Spinal cord (tissue), 9 donors: ENCODE measurements at regions not wholly inside any gene's neighbourhood (a gene's known extent, or its start where the extent isn't known, plus 50 kb on each side); places are given as distances from the start of the nearest gene placed in this dataset.
"Not testable (repeated sequence)": the region's sequence is repeated elsewhere in the genome, so short reads cannot be mapped to it uniquely, and the experiment has no call there.

ENCODE experiments used
- DNase-seq, 6 donors: peaks; one replicate each; pipeline versions ENCODE4 v3.0.0 to v3.0.0-alpha.2; 2013 to 2015; ENCODE audit warnings: low spot score in 6 of 6, low read depth in 4 of 6
- H3K27ac ChIP-seq: one replicate; pipeline ENCODE4 v1.5.1; 2013; ENCODE audit warnings: low read depth, low read length, control low read depth
- H3K27me3 ChIP-seq: one replicate; pipeline ENCODE4 v1.6.1; 2013; ENCODE audit warnings: low read length; ENCODE audit not compliant: control insufficient read depth, insufficient read depth
- H3K36me3 ChIP-seq: one replicate; pipeline ENCODE4 v1.6.1; 2013; ENCODE audit warnings: low read length; ENCODE audit not compliant: control insufficient read depth, insufficient read depth
- H3K4me1 ChIP-seq: one replicate; pipeline ENCODE4 v1.6.1; 2013; ENCODE audit warnings: low read length; ENCODE audit not compliant: control insufficient read depth, insufficient read depth
- H3K4me3 ChIP-seq: one replicate; pipeline ENCODE4 v1.5.1; 2013; ENCODE audit warnings: low read depth, low read length, control low read depth
- H3K9me3 ChIP-seq: one replicate; pipeline ENCODE4 v1.6.1; 2013; ENCODE audit warnings: low read length; ENCODE audit not compliant: control insufficient read depth, insufficient read depth
- WGBS: methylation state at CpG from one replicate; pipeline ENCODE4 v1.1.5; 2013; ENCODE audit warnings: missing lambda C conversion rate; ENCODE audit not compliant: insufficient coverage; 5-methylcytosine and 5-hydroxymethylcytosine counted together
- donor health status: healthy.

DNA sequence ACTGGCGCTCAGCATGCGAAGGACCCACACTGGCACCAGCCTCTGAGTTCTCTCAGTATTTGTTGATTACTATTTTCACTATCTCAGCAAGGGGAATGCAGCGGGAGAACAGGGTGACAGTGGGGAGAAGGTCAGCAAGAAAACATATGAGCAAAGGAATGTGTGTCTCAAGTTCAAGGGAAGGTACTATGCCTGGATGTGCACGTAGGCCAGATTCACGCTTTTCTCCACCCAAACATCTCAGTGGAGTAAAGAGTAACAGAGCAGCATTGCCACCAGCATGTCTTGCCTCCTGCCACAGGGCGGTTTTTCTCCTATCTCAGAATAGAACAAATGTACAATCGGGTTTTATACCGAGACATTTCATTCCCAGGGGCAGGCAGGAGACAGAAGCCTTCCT is 297.5 kb upstream of the MAGI2 start:
- H3K4me3 ChIP-seq, H3K4me1 ChIP-seq, DNase-seq, H3K27ac ChIP-seq, H3K27me3 ChIP-seq, H3K36me3 ChIP-seq, H3K9me3 ChIP-seq: not testable (repeated sequence)
- WGBS, result 87% methylated on average over 7 of the region's 8 CpGs

- Histone ChIP-seq H3K36me3 (no peaks in the 10 kb centered on the region), H3K27ac (no peak overlapping the region), H3K4me1 (no peaks in the 10 kb centered on the region), H3K27me3 (no peaks in the 10 kb centered on the region), H3K4me3 (no peak overlapping the region), H3K9me3 (no peaks in the 10 kb centered on the region)
- DNase-seq, result no peak
Observed at GRCh38 chr7:79749856-79750255, 296.4 kb upstream of the MAGI2 start.

DNA sequence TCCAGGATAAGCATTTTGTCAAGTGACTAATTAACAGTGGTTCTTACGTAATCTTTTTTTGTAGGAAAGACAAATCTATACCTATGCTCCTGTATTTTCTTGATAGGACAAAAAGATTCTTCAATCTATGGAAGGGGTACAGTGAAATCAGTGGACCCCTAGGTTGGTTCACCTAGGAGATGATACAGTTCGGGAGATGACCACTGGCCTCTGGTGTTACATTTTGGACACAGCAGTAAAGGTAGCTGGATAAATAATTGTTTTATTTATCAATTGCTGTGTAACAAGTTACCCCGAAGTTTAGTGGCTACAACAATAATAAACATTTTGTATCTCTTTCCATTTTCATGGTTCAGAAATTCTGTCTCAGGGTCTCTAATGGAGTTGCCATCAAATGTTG is 288.2 kb upstream of the MAGI2 start:
- DNase-seq, result no peak
- Histone ChIP-seq H3K27me3 (no peaks in the 10 kb centered on the region), H3K4me3 (no peak overlapping the region), H3K9me3 (no peaks in the 10 kb centered on the region), H3K27ac (no peak overlapping the region), H3K4me1 (no peaks in the 10 kb centered on the region), H3K36me3 (no peaks in the 10 kb centered on the region)
- WGBS, result 63% methylated on average over 1 of the region's 3 CpGs

- no peak for DNase-seq
- Histone ChIP-seq H3K4me3 (no peak overlapping the region), H3K27ac (no peak overlapping the region), H3K36me3 (no peaks in the 10 kb centered on the region), H3K9me3 (no peaks in the 10 kb centered on the region), H3K27me3 (no peaks in the 10 kb centered on the region), H3K4me1 (no peaks in the 10 kb centered on the region)
- 93% methylated on average over 22 of the region's 22 CpGs for WGBS
Observed at GRCh38 chr7:79740076-79740475, 286.6 kb upstream of the MAGI2 start.

- H3K9me3 ChIP-seq, H3K36me3 ChIP-seq, H3K27ac ChIP-seq, H3K27me3 ChIP-seq, H3K4me1 ChIP-seq, H3K4me3 ChIP-seq, DNase-seq: not testable (repeated sequence)
- 96% methylated on average over 43 of the region's 44 CpGs for WGBS
Observed at GRCh38 chr7:79739036-79739709, 285.7 kb upstream of the MAGI2 start.

DNA sequence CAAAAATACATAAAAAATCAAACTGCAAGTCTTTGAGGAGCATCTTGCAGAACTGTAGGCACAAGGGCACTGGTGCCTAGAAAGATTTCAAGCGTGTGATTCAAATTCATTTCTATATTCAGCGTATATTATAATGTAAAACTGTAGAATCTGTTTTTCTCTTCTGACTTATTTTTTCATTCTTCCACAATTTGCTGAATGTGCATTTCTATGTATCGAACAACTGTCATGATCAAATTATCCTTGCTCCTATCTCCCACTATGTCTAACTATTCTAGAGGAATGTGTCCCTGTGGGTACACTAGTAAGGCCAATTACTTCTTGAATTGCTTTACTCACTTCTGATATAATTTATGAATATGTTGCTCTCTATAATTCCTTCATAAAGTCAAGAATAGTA is 283.0 kb upstream of the MAGI2 start:
- Histone ChIP-seq H3K4me1 (no peaks in the 10 kb centered on the region), H3K27ac (no peak overlapping the region), H3K4me3 (no peak overlapping the region), H3K9me3 (peaks cover 3% of the 10 kb centered on the region), H3K36me3 (no peaks in the 10 kb centered on the region), H3K27me3 (no peaks in the 10 kb centered on the region)
- no CpG with 5 or more reads among the region's 3 CpGs for WGBS
- DNase-seq, result no peak

DNA sequence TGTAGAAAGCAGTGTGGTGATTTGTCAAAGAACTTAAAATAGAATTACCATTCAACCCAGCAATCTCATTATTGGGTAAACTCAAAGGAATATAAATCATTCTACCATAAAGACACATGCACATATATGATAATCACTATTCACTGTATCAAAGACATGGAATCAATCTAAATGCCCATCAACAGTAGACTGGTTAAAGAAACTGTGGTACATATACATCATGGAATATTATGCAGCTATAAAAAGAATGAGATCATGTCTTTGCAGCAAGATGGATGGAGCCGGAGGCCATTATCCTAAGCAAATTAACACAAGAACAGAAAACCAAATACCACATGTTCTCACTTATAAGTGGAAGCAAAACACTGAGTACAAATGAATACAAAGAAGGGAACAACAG is 281.5 kb upstream of the MAGI2 start:
- no peak overlapping the region for H3K27ac ChIP-seq
- H3K27me3 ChIP-seq, result no peaks in the 10 kb centered on the region
- WGBS, result no CpG with 5 or more reads among the region's 1 CpG
- H3K4me1 ChIP-seq, result no peaks in the 10 kb centered on the region
- no peak overlapping the region for H3K4me3 ChIP-seq
- no peaks in the 10 kb centered on the region for H3K36me3 ChIP-seq
- DNase-seq, result no peak
- peaks cover 3% of the 10 kb centered on the region for H3K9me3 ChIP-seq

DNA sequence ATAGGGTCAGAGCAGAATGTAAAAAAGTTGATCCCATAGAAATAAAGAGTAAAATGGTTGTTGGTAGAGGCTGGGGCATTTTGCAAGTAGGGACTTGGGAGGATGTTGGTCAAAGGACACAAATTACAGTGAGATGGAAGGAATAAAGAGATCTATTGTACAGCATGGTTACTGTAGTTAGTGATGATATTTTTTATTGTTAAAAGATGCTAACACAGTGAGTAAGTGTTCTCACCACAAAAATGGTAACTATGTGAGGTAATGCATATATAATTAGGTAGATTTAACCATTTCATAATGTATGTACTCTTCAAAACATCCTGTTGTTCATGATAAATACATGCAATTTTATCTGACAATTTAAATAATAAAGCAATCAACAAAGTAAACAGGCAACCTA is 280.7 kb upstream of the MAGI2 start:
- no peak for DNase-seq
- H3K27me3 ChIP-seq, result no peaks in the 10 kb centered on the region
- H3K4me1 ChIP-seq, result no peaks in the 10 kb centered on the region
- peaks cover 3% of the 10 kb centered on the region for H3K9me3 ChIP-seq
- H3K27ac ChIP-seq, result no peak overlapping the region
- H3K36me3 ChIP-seq, result no peaks in the 10 kb centered on the region
- H3K4me3 ChIP-seq, result no peak overlapping the region

DNA sequence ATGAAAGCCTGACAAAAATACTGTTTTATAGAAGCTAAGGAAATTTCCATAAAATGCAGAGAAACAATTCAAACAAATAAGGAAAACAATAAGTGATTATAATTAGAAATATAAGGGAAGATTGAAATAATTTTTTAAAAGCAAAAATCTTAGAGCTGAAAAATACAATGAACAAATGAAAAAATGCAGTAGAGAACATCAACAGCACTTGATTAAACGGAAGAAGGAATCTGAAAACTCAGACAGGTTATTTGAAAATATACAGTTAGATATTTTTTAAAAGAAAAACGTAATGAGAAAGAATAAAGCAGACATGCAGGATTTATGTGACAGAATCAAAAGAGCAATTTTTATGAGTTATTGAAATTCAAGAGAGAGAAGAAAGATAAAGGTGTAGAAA is 279.1 kb upstream of the MAGI2 start:
- no CpG with 5 or more reads among the region's 2 CpGs for WGBS
- H3K4me3 ChIP-seq, result no peak overlapping the region

DNA sequence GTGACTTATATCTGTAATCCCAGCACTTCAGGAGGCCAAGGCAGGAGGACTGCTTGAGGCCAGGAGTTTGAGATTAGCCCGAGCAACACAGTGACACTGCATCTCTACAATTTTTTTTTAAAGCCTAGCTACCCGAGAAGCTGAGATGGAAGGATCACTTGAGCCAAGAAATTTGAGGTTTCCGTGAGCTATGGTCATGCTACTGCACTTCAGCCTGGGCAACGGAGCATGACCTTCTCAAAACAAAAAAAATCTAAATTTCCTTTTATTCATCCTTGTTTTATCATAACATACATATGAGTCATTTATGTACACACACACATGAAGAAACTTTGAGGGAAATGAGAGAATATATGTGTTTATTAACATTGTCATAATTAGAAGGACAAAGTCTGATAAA is 277.5 kb upstream of the MAGI2 start:
- no peak for DNase-seq
- 87% methylated on average over 3 of the region's 4 CpGs for WGBS
- H3K4me3 ChIP-seq, result no peak overlapping the region
- H3K36me3 ChIP-seq, result no peaks in the 10 kb centered on the region
- peaks cover 3% of the 10 kb centered on the region for H3K9me3 ChIP-seq
- no peaks in the 10 kb centered on the region for H3K4me1 ChIP-seq
- H3K27ac ChIP-seq, result no peak overlapping the region
- H3K27me3 ChIP-seq, result no peaks in the 10 kb centered on the region

More for the DNA sequence above, 279.1 kb upstream of the MAGI2 start:
- Histone ChIP-seq H3K4me1 (no peaks in the 10 kb centered on the region), H3K36me3 (no peaks in the 10 kb centered on the region), H3K27ac (no peak overlapping the region), H3K9me3 (peaks cover 3% of the 10 kb centered on the region), H3K27me3 (no peaks in the 10 kb centered on the region)
- no peak for DNase-seq
